ENCODE measurements at regions not wholly inside any gene's neighbourhood (a gene's known extent, or its start where the extent isn't known, plus 50 kb on each side); places are given as distances from the start of the nearest gene placed in this dataset.
"Not testable (repeated sequence)": the region's sequence is repeated elsewhere in the genome, so short reads cannot be mapped to it uniquely, and the experiment has no call there.

- H3K4me3 ChIP-seq (ENCODE audit: low read depth, low read length), result no peak overlapping the region
- in situ Hi-C loops (cut with HindIII; ENCODE audit: low sequenced_read_pairs), result no loop called here
- TF ChIP-seq, protein P1, sequence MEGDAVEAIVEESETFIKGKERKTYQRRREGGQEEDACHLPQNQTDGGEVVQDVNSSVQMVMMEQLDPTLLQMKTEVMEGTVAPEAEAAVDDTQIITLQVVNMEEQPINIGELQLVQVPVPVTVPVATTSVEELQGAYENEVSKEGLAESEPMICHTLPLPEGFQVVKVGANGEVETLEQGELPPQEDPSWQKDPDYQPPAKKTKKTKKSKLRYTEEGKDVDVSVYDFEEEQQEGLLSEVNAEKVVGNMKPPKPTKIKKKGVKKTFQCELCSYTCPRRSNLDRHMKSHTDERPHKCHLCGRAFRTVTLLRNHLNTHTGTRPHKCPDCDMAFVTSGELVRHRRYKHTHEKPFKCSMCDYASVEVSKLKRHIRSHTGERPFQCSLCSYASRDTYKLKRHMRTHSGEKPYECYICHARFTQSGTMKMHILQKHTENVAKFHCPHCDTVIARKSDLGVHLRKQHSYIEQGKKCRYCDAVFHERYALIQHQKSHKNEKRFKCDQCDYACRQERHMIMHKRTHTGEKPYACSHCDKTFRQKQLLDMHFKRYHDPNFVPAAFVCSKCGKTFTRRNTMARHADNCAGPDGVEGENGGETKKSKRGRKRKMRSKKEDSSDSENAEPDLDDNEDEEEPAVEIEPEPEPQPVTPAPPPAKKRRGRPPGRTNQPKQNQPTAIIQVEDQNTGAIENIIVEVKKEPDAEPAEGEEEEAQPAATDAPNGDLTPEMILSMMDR (IDR thresholded peaks at IDR 0.05; ENCODE audit: low read depth, low read length), result no peak
- no peak for DNase-seq (ENCODE audit: low read depth, low spot score)
Measured at GRCh38 chr18:35851286-35851970, 121.1 kb upstream of the RMP24 start.

DNA sequence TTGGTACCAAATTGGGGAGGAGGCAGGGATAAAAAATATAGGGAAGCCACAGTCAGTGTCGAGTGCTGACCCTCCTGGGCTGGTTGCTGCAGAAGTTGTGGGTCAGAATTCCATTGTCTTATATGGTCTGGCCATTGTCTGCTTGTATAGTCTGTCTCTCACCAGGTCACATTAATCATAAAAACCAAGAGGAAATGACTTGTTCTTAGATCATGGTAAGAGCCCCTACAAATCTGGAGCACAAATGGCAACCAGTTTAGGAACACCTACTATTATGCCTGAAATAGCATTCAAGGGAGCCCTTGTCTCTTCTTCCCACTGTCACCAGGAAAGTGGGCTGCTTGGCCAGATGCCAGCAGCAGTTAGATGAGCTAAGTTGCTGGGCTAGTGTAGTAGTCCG lies 119.7 kb upstream of the RMP24 start:
- no peak overlapping the region for H3K4me3 ChIP-seq (ENCODE audit: low read depth, low read length)
- in situ Hi-C loops (cut with HindIII; ENCODE audit: low sequenced_read_pairs), result no loop called here
- no peak for DNase-seq (ENCODE audit: low read depth, low spot score)
- TF ChIP-seq, protein P1 (IDR thresholded peaks at IDR 0.05; ENCODE audit: low read depth, low read length), result no peak

GRCh38 chr18:35854095-35854494 lies 118.4 kb upstream of the RMP24 start:
- in situ Hi-C loops (cut with HindIII; ENCODE audit: low sequenced_read_pairs), result no loop called here
- no peak overlapping the region for H3K4me3 ChIP-seq (ENCODE audit: low read depth, low read length)
- no peak for DNase-seq (ENCODE audit: low read depth, low spot score)
- TF ChIP-seq, protein P1 (IDR thresholded peaks at IDR 0.05; ENCODE audit: low read depth, low read length), result no peak

DNA sequence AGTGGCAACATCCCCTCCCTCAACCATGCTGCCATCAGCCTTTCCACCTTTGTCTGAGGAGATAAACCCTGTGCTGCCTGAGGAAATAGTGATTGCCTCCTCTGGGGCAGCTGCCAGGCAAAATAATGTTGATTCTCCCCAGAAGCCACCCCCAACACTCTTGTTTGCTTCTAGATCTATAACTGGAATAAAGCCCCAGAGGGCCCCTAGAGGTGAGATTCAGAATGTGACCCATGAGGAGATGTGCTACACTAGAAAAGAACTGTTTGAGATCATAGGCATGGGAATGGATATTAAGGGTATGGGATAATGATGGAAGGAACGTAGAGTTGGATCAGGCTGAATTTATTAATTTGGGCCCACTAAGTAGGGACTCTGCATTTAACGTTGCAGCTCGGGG lies 116.3 kb upstream of the RMP24 start:
- in situ Hi-C loops (cut with HindIII; ENCODE audit: low sequenced_read_pairs), result no loop called here
- DNase-seq (ENCODE audit: low read depth, low spot score), result no peak
- H3K4me3 ChIP-seq (ENCODE audit: low read depth, low read length), result no peak overlapping the region
- TF ChIP-seq, protein P1 (IDR thresholded peaks at IDR 0.05; ENCODE audit: low read depth, low read length), result no peak

- in situ Hi-C loops (cut with HindIII; ENCODE audit: low sequenced_read_pairs); DNase-seq (ENCODE audit: low read depth, low spot score); H3K4me3 ChIP-seq (ENCODE audit: low read depth, low read length): not testable (repeated sequence)
Measured at GRCh38 chr18:35856721-35857120, 115.8 kb upstream of the RMP24 start.

DNA sequence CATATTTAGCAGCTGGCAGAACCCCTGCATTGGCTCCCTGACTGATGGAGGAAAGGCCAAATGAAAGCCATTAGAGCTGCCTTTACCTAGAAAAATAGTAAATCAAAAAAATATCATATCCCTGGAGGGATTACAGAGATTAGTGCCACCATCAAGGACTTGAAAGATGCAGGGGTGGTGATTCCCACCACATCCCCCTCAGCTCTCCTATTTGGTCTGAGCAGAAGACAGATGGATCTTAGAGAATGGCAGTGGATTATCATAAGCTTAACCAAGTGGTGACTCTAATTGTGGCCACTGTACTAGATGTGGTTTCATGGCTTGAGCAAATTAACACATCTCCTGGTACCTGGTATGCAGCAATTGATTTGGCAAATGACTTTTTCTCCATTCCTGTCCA lies 114.9 kb upstream of the RMP24 start:
- in situ Hi-C loops (cut with HindIII; ENCODE audit: low sequenced_read_pairs); DNase-seq (ENCODE audit: low read depth, low spot score); H3K4me3 ChIP-seq (ENCODE audit: low read depth, low read length): not testable (repeated sequence)

DNA sequence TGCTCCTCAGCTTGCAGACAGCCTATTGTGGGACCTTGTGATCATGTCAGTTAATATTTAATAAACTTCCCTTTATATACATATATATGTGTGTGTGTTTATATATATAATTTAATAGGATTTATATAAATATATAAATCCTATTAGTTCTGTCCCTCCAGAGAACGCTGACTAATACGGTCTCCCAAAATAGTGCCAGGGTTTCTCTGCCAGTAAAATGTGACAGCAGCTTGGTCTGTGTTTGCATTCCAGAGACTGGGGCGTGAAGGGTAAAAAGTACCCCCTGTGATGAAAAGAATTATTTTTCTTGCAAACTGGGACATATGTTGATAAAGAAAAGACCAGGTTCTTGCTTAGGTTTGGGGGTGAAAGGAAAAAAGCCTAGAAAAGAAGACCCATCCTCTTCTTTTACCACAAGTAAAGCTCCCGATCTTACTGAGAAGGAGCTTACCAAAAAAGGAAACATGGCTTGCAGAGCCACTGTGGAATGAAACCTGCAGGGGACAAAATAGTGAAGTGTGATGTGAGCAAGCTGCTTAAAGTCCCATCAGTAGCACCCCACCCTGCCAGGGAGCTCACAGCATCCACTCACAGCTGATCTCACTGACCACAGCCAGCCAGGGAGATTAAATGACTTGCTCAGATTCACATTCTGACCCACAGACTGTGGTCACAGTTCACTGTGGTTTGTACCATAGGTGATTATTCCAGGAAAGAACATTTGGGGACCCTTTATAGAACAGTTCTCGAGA lies 110.9 kb upstream of the RMP24 start:
- TF ChIP-seq, protein P1 (IDR thresholded peaks at IDR 0.05; ENCODE audit: low read depth, low read length), result no peak
- H3K4me3 ChIP-seq (ENCODE audit: low read depth, low read length), result no peak overlapping the region
- DNase-seq (ENCODE audit: low read depth, low spot score), result peak; percentile 8
- in situ Hi-C loops (cut with HindIII; ENCODE audit: low sequenced_read_pairs), result no loop called here
